Hepatocyte (in vitro differentiated cells): ENCODE measurements at regions not wholly inside any gene's neighbourhood (a gene's known extent, or its start where the extent isn't known, plus 50 kb on each side); places are given as distances from the start of the nearest gene placed in this dataset.

Experiments
- DNase-seq: peaks from one replicate; pipeline ENCODE4 v3.0.0-alpha.2; 2016; ENCODE audit warnings: low spot score
- H2AFZ ChIP-seq: fragments of 200-600 bp; sonication (generic); 2 replicates; pipeline ENCODE4 v1.6.0; 2016; ENCODE audit warnings: antibody characterized with exemption, mild to moderate bottlenecking
- H3K27ac ChIP-seq: fragments of 200-600 bp; sonication (generic); 2 replicates; pipeline ENCODE4 v1.5.1; 2016; ENCODE audit warnings: mild to moderate bottlenecking
- H3K27me3 ChIP-seq: fragments of 200-600 bp; sonication (generic); 2 replicates; pipeline ENCODE4 v1.6.1; 2016
- H3K36me3 ChIP-seq: fragments of 200-600 bp; sonication (generic); replicated peaks from 2 replicates; pipeline ENCODE4 v1.5.1; 2016; ENCODE audit warnings: low read depth; ENCODE audit not compliant: insufficient read depth
- H3K4me1 ChIP-seq: fragments of 200-600 bp; sonication (generic); 2 replicates; pipeline ENCODE4 v1.5.1; 2016; ENCODE audit warnings: mild to moderate bottlenecking, moderate library complexity; ENCODE audit not compliant: insufficient read depth
- H3K4me2 ChIP-seq: fragments of 200-600 bp; sonication (generic); 2 replicates; pipeline ENCODE4 v1.6.0; 2016
- H3K4me3 ChIP-seq: fragments of 200-600 bp; sonication (generic); 2 replicates; pipeline ENCODE4 v1.5.1; 2016; ENCODE audit warnings: mild to moderate bottlenecking
- H3K79me2 ChIP-seq: fragments of 200-600 bp; sonication (generic); 2 replicates; pipeline ENCODE4 v1.6.0; 2017; ENCODE audit warnings: mild to moderate bottlenecking
- H3K9me2 ChIP-seq: fragments of 200-600 bp; sonication (generic); replicated peaks from 2 replicates; pipeline ENCODE4 v1.6.0; 2017; ENCODE audit warnings: mild to moderate bottlenecking; ENCODE audit not compliant: insufficient read depth
- H3K9me3 ChIP-seq: fragments of 200-600 bp; sonication (generic); 2 replicates; pipeline ENCODE4 v1.5.1; 2016; ENCODE audit warnings: low read depth, mild to moderate bottlenecking
- H4K20me1 ChIP-seq: fragments of 200-600 bp; sonication (generic); 2 replicates; pipeline ENCODE4 v1.6.0; 2016; ENCODE audit warnings: mild to moderate bottlenecking; ENCODE audit not compliant: insufficient read depth, poor library complexity, severe bottlenecking
- EZH2 ChIP-seq: fragments of 200-600 bp; sonication (generic); IDR thresholded peaks from 2 replicates; pipeline ENCODE4 v1.6.1; 2016; ENCODE audit warnings: antibody characterized with exemption, mild to moderate bottlenecking, borderline replicate concordance
- EZH2phosphoT487 ChIP-seq: fragments of 200-600 bp; sonication (generic); IDR thresholded peaks from one replicate; pipeline ENCODE4 v1.6.1; 2018; ENCODE audit warnings: antibody characterized with exemption, mild to moderate bottlenecking, low read depth, moderate library complexity; ENCODE audit not compliant: unreplicated experiment, severe bottlenecking
- WGBS: methylation state at CpG from one replicate; pipeline ENCODE4 v1.1.6; 2016; ENCODE audit warnings: low lambda C conversion rate; ENCODE audit errors: missing lambda C conversion rate; 5-methylcytosine and 5-hydroxymethylcytosine counted together
- TF ChIP-seq, protein P1 (sequence below): fragments of 200-600 bp; sonication (generic); IDR thresholded peaks from 2 replicates; pipeline ENCODE4 v1.5.1; 2016; ENCODE audit warnings: antibody characterized with exemption, mild to moderate bottlenecking; ENCODE audit not compliant: poor library complexity

DNA sequence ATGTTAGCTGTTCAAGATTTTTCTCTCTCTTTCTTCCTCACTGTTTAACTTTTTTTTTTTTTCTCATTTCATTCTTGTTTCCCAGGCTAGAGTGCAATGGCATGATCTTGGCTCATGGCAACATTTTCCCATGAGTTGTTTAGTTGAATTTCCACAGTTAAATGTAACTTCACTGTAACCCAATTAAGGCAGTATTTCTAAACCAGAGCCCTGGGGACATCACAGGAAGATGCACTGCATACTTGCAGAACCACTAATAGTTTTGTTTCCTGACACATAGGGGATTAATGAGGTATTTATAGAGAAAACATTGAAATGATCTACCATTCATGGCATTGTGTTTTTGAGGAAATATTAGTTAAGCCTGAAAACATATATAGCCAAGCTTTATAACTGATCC lies 795.6 kb upstream of the GHITM start:
- Histone ChIP-seq H3K27ac (no peak overlapping the region), H2AFZ (no peak overlapping the region), H3K79me2 (no peaks in the 10 kb centered on the region), H3K36me3 (no peaks in the 10 kb centered on the region), H3K4me3 (no peak overlapping the region), H3K9me2 (no peaks in the 10 kb centered on the region), H3K9me3 (no peaks in the 10 kb centered on the region), H4K20me1 (no peaks in the 10 kb centered on the region), H3K27me3 (no peaks in the 10 kb centered on the region), H3K4me1 (no peaks in the 10 kb centered on the region), H3K4me2 (no peak overlapping the region)
- no peak for DNase-seq
- no peak for TF ChIP-seq EZH2

DNA sequence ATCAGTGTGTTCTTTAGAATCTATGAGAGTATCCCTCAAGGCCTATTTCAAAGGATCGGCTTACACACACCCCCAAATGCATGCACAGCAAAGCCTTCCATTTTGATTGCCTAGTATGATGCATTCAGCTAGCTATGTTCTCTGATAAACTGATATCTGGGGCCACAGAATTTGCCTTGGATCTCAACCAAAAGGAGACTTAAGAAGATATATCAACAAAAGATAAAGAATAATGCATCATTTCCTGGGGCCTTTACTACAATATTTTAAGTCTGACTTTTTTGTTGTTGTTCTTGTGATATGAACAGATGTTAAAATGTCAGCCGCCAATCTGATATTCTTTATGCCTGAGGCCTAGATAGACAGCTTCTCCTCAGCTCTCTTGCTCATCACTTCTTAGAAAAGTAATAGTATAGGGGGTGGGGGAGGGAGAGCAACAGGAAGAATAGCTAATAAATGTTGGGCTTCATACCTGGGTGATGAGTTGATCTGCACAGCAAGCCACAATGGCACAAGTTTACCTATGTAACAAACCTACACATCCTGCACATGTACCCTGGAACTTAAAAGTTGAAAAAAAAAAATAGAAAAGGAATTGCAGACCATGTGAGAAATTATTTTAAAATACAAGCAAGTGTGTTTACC lies 792.9 kb upstream of the GHITM start:
- H3K9me2 ChIP-seq, result no peaks in the 10 kb centered on the region
- no peak for DNase-seq
- no peaks in the 10 kb centered on the region for H3K36me3 ChIP-seq
- H3K4me1 ChIP-seq, result no peaks in the 10 kb centered on the region
- no peak overlapping the region for H2AFZ ChIP-seq
- no peaks in the 10 kb centered on the region for H4K20me1 ChIP-seq
- H3K4me3 ChIP-seq, result no peak overlapping the region
- WGBS, result 85% methylated on average over 2 of the region's 2 CpGs
- H3K27ac ChIP-seq, result no peak overlapping the region
- H3K9me3 ChIP-seq, result no peaks in the 10 kb centered on the region
- TF ChIP-seq EZH2phosphoT487, result no peak
- no peak for TF ChIP-seq EZH2
- TF ChIP-seq, protein P1, sequence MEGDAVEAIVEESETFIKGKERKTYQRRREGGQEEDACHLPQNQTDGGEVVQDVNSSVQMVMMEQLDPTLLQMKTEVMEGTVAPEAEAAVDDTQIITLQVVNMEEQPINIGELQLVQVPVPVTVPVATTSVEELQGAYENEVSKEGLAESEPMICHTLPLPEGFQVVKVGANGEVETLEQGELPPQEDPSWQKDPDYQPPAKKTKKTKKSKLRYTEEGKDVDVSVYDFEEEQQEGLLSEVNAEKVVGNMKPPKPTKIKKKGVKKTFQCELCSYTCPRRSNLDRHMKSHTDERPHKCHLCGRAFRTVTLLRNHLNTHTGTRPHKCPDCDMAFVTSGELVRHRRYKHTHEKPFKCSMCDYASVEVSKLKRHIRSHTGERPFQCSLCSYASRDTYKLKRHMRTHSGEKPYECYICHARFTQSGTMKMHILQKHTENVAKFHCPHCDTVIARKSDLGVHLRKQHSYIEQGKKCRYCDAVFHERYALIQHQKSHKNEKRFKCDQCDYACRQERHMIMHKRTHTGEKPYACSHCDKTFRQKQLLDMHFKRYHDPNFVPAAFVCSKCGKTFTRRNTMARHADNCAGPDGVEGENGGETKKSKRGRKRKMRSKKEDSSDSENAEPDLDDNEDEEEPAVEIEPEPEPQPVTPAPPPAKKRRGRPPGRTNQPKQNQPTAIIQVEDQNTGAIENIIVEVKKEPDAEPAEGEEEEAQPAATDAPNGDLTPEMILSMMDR, result no peak
- H3K4me2 ChIP-seq, result no peak overlapping the region
- no peaks in the 10 kb centered on the region for H3K27me3 ChIP-seq
- H3K79me2 ChIP-seq, result no peaks in the 10 kb centered on the region

DNA sequence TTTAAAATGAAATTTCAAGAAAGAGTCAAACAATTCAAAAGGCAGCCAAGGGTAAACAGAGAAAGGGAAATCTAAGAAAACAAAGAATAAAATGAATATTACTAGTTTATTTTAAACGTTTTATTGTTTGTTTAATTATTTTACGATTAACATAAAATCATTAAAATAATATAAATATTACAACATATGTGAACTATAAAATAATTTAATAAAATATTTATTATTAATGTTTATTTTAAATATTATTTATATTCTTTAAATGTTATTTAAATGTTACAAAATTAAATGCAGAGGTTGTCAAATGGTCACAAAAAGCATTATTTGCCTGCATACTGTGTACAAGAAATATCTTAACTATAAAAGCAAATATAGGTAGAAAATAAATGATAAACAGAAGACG lies 786.7 kb upstream of the GHITM start:
- H4K20me1 ChIP-seq, result no peaks in the 10 kb centered on the region
- DNase-seq, result no peak
- H3K9me2 ChIP-seq, result no peaks in the 10 kb centered on the region
- no peak overlapping the region for H3K4me3 ChIP-seq
- no peaks in the 10 kb centered on the region for H3K27me3 ChIP-seq
- H3K4me2 ChIP-seq, result no peak overlapping the region
- H3K27ac ChIP-seq, result no peak overlapping the region
- WGBS, result 92% methylated on average over 3 of the region's 3 CpGs
- no peaks in the 10 kb centered on the region for H3K9me3 ChIP-seq
- no peaks in the 10 kb centered on the region for H3K79me2 ChIP-seq
- TF ChIP-seq EZH2phosphoT487 (no peak), EZH2 (no peak)
- TF ChIP-seq, protein P1, result no peak
- H2AFZ ChIP-seq, result no peak overlapping the region
- no peaks in the 10 kb centered on the region for H3K4me1 ChIP-seq
- H3K36me3 ChIP-seq, result no peaks in the 10 kb centered on the region

DNA sequence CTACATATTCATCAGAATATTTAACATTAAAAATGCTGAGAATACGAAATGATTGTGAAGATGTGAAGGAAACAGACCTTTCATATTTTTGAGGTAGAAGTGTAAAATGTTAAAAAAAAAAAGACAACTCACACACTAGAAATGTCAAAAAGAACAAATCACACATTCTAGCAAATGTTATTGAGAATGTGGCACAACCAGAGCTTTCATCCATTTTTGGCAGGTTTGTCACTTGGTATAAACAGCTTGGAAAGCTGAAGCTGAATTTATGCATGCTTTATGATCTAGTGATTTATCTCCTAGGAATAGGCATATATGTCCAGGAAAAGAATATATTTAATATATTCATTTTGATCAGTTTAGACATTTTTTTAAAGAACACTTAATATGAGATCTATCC lies 784.9 kb upstream of the GHITM start:
- no peaks in the 10 kb centered on the region for H3K4me1 ChIP-seq
- DNase-seq, result no peak
- H2AFZ ChIP-seq, result no peak overlapping the region
- WGBS, result 94% methylated on average over 1 of the region's 1 CpG
- no peaks in the 10 kb centered on the region for H3K27me3 ChIP-seq
- no peak for TF ChIP-seq EZH2
- no peak for TF ChIP-seq EZH2phosphoT487
- TF ChIP-seq, protein P1, result no peak
- no peaks in the 10 kb centered on the region for H4K20me1 ChIP-seq
- no peak overlapping the region for H3K4me3 ChIP-seq
- no peak overlapping the region for H3K27ac ChIP-seq
- no peaks in the 10 kb centered on the region for H3K9me2 ChIP-seq
- H3K9me3 ChIP-seq, result no peaks in the 10 kb centered on the region
- H3K36me3 ChIP-seq, result no peaks in the 10 kb centered on the region
- H3K79me2 ChIP-seq, result no peaks in the 10 kb centered on the region
- no peak overlapping the region for H3K4me2 ChIP-seq
